Calu3 (cell line): ENCODE measurements at regions not wholly inside any gene's neighbourhood (a gene's known extent, or its start where the extent isn't known, plus 50 kb on each side); places are given as distances from the start of the nearest gene placed in this dataset.

ENCODE experiments used
- BruUV-seq: library from RNA; stranded (reverse); fragments of 400-500 nt; replicated peaks from 2 replicates; lab custom pipeline; 2021; lab: Mats Ljungman, UMichigan
- CTCF ChIA-PET: fragments of 300-600 bp; sonication (Branson Sonifier 250); formaldehyde crosslinking; loops from one replicate; lab custom pipeline; 2022; ENCODE audit warnings: antibody characterized with exemption; lab: Charles Lee
- DNase-seq: peaks from one replicate; pipeline ENCODE4 v3.0.0; 2022
- H3K27ac Mint-ChIP-seq: one replicate; pipeline ENCODE4 v1.8.0; 2022; ENCODE audit warnings: mixed read lengths; ENCODE audit not compliant: unreplicated experiment
- H3K27me3 Mint-ChIP-seq: one replicate; pipeline ENCODE4 v1.8.0; 2022; ENCODE audit warnings: mixed read lengths; ENCODE audit not compliant: unreplicated experiment
- H3K36me3 Mint-ChIP-seq: one replicate; pipeline ENCODE4 v1.8.0; 2022; ENCODE audit warnings: mild to moderate bottlenecking, moderate library complexity, mixed read lengths; ENCODE audit not compliant: insufficient read depth, unreplicated experiment
- H3K4me1 Mint-ChIP-seq: one replicate; pipeline ENCODE4 v1.8.0; 2022; ENCODE audit warnings: mild to moderate bottlenecking, low read depth, mixed read lengths; ENCODE audit not compliant: unreplicated experiment
- H3K4me3 Mint-ChIP-seq: one replicate; pipeline ENCODE4 v1.8.0; 2022; ENCODE audit warnings: mild to moderate bottlenecking, low read depth, moderate library complexity, mixed read lengths; ENCODE audit not compliant: unreplicated experiment
- H3K9me3 Mint-ChIP-seq: one replicate; pipeline ENCODE4 v1.8.0; 2022; ENCODE audit warnings: low read depth, mixed read lengths; ENCODE audit not compliant: unreplicated experiment
- intact Hi-C: fragments of 100-400 bp; cut with micrococcal nuclease; formaldehyde crosslinking; loops from one replicate; pipeline ENCODE4 v1.10.0; 2022; ENCODE audit not compliant: unreplicated experiment
- TF ChIP-seq, protein P1 (sequence below): fragments of 200-600 bp; IDR thresholded peaks from one replicate; pipeline ENCODE4 v1.8.0; 2022; ENCODE audit warnings: antibody characterized with exemption; ENCODE audit not compliant: unreplicated experiment

DNA sequence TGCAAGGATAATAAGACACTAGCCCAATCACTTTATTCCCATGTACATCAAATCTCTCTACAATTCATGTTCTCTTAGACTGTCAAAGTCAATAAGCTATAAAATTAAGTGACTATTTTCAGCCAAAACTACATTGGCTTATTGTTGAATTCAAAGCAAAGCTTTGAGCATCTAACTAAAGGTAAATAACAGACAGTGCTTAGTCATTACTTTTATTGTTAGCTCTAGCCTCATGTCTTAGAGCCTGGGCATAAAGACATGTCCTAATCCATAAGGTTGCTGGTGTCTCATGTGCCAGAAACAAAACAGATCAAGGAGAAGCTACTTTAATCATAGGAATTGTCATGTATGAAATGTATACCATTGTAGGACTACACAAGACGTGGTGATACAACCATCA is 103.1 kb upstream of the UNC5C start:
- no peaks in the 10 kb centered on the region for H3K9me3 Mint-ChIP-seq
- H3K27ac Mint-ChIP-seq: no peak overlapping the region
- no peaks in the 10 kb centered on the region for H3K36me3 Mint-ChIP-seq
- no peak for DNase-seq
- no peak overlapping the region for H3K4me3 Mint-ChIP-seq
- no TSS peak for BruUV-seq
- intact Hi-C loops: no loop called here
- no peaks in the 10 kb centered on the region for H3K27me3 Mint-ChIP-seq
- CTCF ChIA-PET: no interaction called here
- H3K4me1 Mint-ChIP-seq: no peaks in the 10 kb centered on the region
- TF ChIP-seq, protein P1, sequence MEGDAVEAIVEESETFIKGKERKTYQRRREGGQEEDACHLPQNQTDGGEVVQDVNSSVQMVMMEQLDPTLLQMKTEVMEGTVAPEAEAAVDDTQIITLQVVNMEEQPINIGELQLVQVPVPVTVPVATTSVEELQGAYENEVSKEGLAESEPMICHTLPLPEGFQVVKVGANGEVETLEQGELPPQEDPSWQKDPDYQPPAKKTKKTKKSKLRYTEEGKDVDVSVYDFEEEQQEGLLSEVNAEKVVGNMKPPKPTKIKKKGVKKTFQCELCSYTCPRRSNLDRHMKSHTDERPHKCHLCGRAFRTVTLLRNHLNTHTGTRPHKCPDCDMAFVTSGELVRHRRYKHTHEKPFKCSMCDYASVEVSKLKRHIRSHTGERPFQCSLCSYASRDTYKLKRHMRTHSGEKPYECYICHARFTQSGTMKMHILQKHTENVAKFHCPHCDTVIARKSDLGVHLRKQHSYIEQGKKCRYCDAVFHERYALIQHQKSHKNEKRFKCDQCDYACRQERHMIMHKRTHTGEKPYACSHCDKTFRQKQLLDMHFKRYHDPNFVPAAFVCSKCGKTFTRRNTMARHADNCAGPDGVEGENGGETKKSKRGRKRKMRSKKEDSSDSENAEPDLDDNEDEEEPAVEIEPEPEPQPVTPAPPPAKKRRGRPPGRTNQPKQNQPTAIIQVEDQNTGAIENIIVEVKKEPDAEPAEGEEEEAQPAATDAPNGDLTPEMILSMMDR: no peak

DNA sequence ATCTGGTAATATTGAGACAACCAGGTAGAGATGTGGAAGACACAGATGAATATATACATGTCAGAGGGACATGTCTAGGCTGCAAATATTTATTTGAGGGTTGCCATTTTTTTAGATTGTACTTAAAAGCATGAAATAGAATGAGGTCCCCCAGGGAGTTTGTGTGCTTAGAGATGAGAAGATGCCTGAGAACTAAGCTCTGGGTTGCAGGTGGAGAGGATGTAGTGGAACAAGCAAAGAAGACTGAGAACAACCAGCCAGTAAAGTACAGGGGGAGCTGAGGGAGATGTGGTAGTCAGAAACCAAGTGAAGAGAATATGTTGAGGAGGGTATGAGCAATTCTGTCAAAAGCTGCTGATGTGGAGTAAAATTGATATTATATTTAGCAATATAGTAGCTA is 95.6 kb upstream of the UNC5C start:
- no peak for DNase-seq
- no peaks in the 10 kb centered on the region for H3K36me3 Mint-ChIP-seq
- no peaks in the 10 kb centered on the region for H3K9me3 Mint-ChIP-seq
- H3K27ac Mint-ChIP-seq: no peak overlapping the region
- H3K4me3 Mint-ChIP-seq: no peak overlapping the region
- H3K4me1 Mint-ChIP-seq: no peaks in the 10 kb centered on the region
- no peaks in the 10 kb centered on the region for H3K27me3 Mint-ChIP-seq
- TF ChIP-seq, protein P1: no peak
- intact Hi-C loops: no loop called here
- no TSS peak for BruUV-seq
- CTCF ChIA-PET: no interaction called here

DNA sequence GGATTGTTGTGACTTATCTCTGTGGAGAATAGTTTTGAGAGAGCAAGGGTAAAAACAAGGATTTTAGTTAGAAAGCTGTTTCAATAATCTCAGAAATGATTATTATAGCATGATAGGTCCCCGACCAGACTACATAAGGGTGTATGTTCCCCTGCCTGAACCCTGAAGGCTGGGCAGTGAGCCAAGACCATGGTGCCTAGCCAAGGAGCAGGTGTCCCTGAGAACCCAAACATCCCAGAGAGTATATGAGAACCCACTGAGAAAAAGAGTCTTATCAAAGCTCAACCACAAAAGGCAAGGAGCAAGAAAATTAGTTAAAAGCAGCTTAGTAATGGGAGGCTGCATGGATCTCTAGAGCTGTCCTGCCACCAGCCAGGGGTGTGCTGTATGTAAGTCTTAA is 94.9 kb upstream of the UNC5C start:
- no peak overlapping the region for H3K4me3 Mint-ChIP-seq
- no peaks in the 10 kb centered on the region for H3K27me3 Mint-ChIP-seq
- TF ChIP-seq, protein P1: no peak
- no peaks in the 10 kb centered on the region for H3K4me1 Mint-ChIP-seq
- no peaks in the 10 kb centered on the region for H3K36me3 Mint-ChIP-seq
- CTCF ChIA-PET: no interaction called here
- no peak overlapping the region for H3K27ac Mint-ChIP-seq
- no peaks in the 10 kb centered on the region for H3K9me3 Mint-ChIP-seq
- intact Hi-C loops: no loop called here
- no peak for DNase-seq
- no TSS peak for BruUV-seq

DNA sequence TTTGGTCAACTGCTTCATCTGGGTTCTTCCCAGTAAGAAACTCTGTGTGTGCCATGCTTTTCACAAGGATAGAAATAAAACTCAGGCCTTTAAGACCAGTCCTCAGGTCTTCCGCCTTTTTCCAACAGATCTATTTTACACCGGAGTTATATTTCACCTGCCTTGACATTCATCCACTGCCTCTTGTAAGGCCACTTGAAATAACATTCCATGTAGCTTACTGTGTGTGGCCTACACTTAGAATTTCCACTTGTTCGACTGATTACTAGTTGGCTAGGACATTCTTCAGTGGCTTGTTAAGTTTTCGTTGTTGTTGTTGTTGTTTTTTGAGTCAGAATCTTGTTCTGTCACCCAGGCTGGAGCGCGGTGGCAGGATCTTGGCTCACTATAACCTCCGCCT is 92.8 kb upstream of the UNC5C start:
- TF ChIP-seq, protein P1: no peak
- no peak overlapping the region for H3K27ac Mint-ChIP-seq
- no peaks in the 10 kb centered on the region for H3K36me3 Mint-ChIP-seq
- H3K9me3 Mint-ChIP-seq: no peaks in the 10 kb centered on the region
- intact Hi-C loops: no loop called here
- no peaks in the 10 kb centered on the region for H3K27me3 Mint-ChIP-seq
- CTCF ChIA-PET: no interaction called here
- DNase-seq: no peak
- H3K4me1 Mint-ChIP-seq: no peaks in the 10 kb centered on the region
- H3K4me3 Mint-ChIP-seq: no peak overlapping the region
- BruUV-seq: no TSS peak
